ENCODE measurements at regions not wholly inside any gene's neighbourhood (a gene's known extent, or its start where the extent isn't known, plus 50 kb on each side); places are given as distances from the start of the nearest gene placed in this dataset.
A peak's percentile ranks its signal among the peaks of the same experiment; 100 is the strongest.
"Not testable (repeated sequence)": the region's sequence is repeated elsewhere in the genome, so short reads cannot be mapped to it uniquely, and the experiment has no call there.

- DNase-seq: no peak
- Histone ChIP-seq H4K20me1 (ENCODE audit: low read length) (no peaks in the 10 kb centered on the region), H3K4me1 (ENCODE audit: insufficient read depth, low read length) (peaks cover 24% of the 10 kb centered on the region), H3K4me3 (ENCODE audit: low read length) (no peak overlapping the region), H3F3A (ENCODE audit: low read length, unreplicated experiment) (no peaks in the 10 kb centered on the region), H3K9ac (ENCODE audit: low read length) (no peak overlapping the region), H3K27me3 (ENCODE audit: low read length) (no peaks in the 10 kb centered on the region), H2AFZ (ENCODE audit: low read length) (no peak overlapping the region), H3K4me2 (ENCODE audit: low read length) (no peak overlapping the region), H3K27ac (ENCODE audit: low read length) (no peak overlapping the region), H3K79me2 (ENCODE audit: low read length) (no peaks in the 10 kb centered on the region), H3K9me2 (replicated peaks; ENCODE audit: low read length) (no peaks in the 10 kb centered on the region), H3K36me3 (ENCODE audit: low read depth, low read length) (no peaks in the 10 kb centered on the region), H3K9me3 (ENCODE audit: low read length) (no peaks in the 10 kb centered on the region)
- ChIA-PET POLR2A (ENCODE audit: unreplicated experiment) (interaction anchor here (0.6 kb wide), 1 partner anchor 1224 kb away, joined by 5 read pairs; no protein-coding TSS in a partner anchor), CTCF (no interaction called here)
- no TSS peak for BruUV-seq (replicated peaks)
- no peak for TF ChIP-seq EZH2 (IDR thresholded peaks at IDR 0.05; ENCODE audit: low read length, unreplicated experiment)
- no peak for TF ChIP-seq CTCF (conservative IDR thresholded peaks at IDR 0.05; ENCODE audit: low read depth, low read length)
- TF ChIP-seq EZH2phosphoT487 (IDR thresholded peaks at IDR 0.05; ENCODE audit: borderline replicate concordance, low read length): no peak
- intact Hi-C loops (cut with micrococcal nuclease): loop anchor here (10.0 kb wide), 1 partner anchor 72 kb away; no protein-coding TSS in a partner anchor
- no peak for ATAC-seq
These were observed 442.7 kb downstream of the BTG1 start for GRCh38 chr12:91702843-91703425.

- H3K4me2 ChIP-seq (ENCODE audit: low read length): no peak overlapping the region
- no peaks in the 10 kb centered on the region for H4K20me1 ChIP-seq (ENCODE audit: low read length)
- H3K4me1 ChIP-seq (ENCODE audit: insufficient read depth, low read length): no peaks in the 10 kb centered on the region
- TF ChIP-seq CTCF (conservative IDR thresholded peaks at IDR 0.05; ENCODE audit: low read depth, low read length) (peak; percentile 41; the same call in 1 of the 2 replicates), EZH2phosphoT487 (IDR thresholded peaks at IDR 0.05; ENCODE audit: borderline replicate concordance, low read length) (no peak)
- H3K9me2 ChIP-seq (replicated peaks; ENCODE audit: low read length): no peaks in the 10 kb centered on the region
- no peak overlapping the region for H2AFZ ChIP-seq (ENCODE audit: low read length)
- H3K79me2 ChIP-seq (ENCODE audit: low read length): no peaks in the 10 kb centered on the region
- intact Hi-C loops (cut with micrococcal nuclease): loop anchor here (10.0 kb wide), 1 partner anchor 311 kb away; no protein-coding TSS in a partner anchor
- ATAC-seq (no peak), DNase-seq (no peak)
- no peaks in the 10 kb centered on the region for H3F3A ChIP-seq (ENCODE audit: low read length, unreplicated experiment)
- H3K9ac ChIP-seq (ENCODE audit: low read length): no peak overlapping the region
- no peaks in the 10 kb centered on the region for H3K36me3 ChIP-seq (ENCODE audit: low read depth, low read length)
- no TSS peak for BruUV-seq (replicated peaks)
- H3K27ac ChIP-seq (ENCODE audit: low read length): no peak overlapping the region
- ChIA-PET POLR2A (ENCODE audit: unreplicated experiment) (no interaction called here), CTCF (interaction anchor here (0.5 to 0.7 kb wide), 2 partner anchors 313 to 593 kb away, joined by 3 to 5 read pairs; no protein-coding TSS in a partner anchor)
- H3K27me3 ChIP-seq (ENCODE audit: low read length): no peaks in the 10 kb centered on the region
- no peaks in the 10 kb centered on the region for H3K9me3 ChIP-seq (ENCODE audit: low read length)
- no peak overlapping the region for H3K4me3 ChIP-seq (ENCODE audit: low read length)
These were observed 449.7 kb downstream of the BTG1 start for GRCh38 chr12:91695964-91696363.

GRCh38 chr12:91695406-91695805 lies 450.2 kb downstream of the BTG1 start:
- ATAC-seq; H3K79me2 ChIP-seq (ENCODE audit: low read length); H3K9me2 ChIP-seq (replicated peaks; ENCODE audit: low read length); H3K9ac ChIP-seq (ENCODE audit: low read length); BruUV-seq (replicated peaks); DNase-seq; H2AFZ ChIP-seq (ENCODE audit: low read length); H3K4me1 ChIP-seq (ENCODE audit: insufficient read depth, low read length); H3K27ac ChIP-seq (ENCODE audit: low read length); POLR2A ChIA-PET (ENCODE audit: unreplicated experiment); H4K20me1 ChIP-seq (ENCODE audit: low read length); H3F3A ChIP-seq (ENCODE audit: low read length, unreplicated experiment); H3K4me3 ChIP-seq (ENCODE audit: low read length); H3K4me2 ChIP-seq (ENCODE audit: low read length); H3K36me3 ChIP-seq (ENCODE audit: low read depth, low read length); H3K27me3 ChIP-seq (ENCODE audit: low read length); H3K9me3 ChIP-seq (ENCODE audit: low read length): not testable (repeated sequence)
- CTCF ChIA-PET: interaction anchor here (0.5 to 0.7 kb wide), 2 partner anchors 313 to 593 kb away, joined by 3 to 5 read pairs; no protein-coding TSS in a partner anchor
- intact Hi-C loops (cut with micrococcal nuclease): loop anchor here (10.0 kb wide), 1 partner anchor 311 kb away; no protein-coding TSS in a partner anchor

All from PC-3 (cell line).